Testis (tissue), 2 donors: ENCODE measurements at regions not wholly inside any gene's neighbourhood (a gene's known extent, or its start where the extent isn't known, plus 50 kb on each side); places are given as distances from the start of the nearest gene placed in this dataset.

Source experiments
- CTCF ChIP-seq, 3 experiments: fragments of 450-650 bp in 2 of 3; fragments of 200-600 bp in 1 of 3; sonication (generic) in 1 of 3; IDR thresholded peaks; one replicate each; pipeline ENCODE4 v1.5.1; 2016 to 2019; ENCODE audit warnings: antibody characterized with exemption in 3 of 3, mild to moderate bottlenecking in 2 of 3, moderate library complexity in 1 of 3
- POLR2A ChIP-seq: fragments of 450-650 bp; IDR thresholded peaks from one replicate; pipeline ENCODE4 v1.6.1; 2017; ENCODE audit warnings: antibody characterized with exemption, mild to moderate bottlenecking, moderate library complexity

GRCh38 chr16:9260666-9261065 lies 169.2 kb downstream of the HAPSTR1 start:
- TF ChIP-seq CTCF (IDR thresholded peaks at IDR 0.05) (no peak), POLR2A (no peak)
